Lung microvascular endothelial cell (primary cell): ENCODE measurements at regions not wholly inside any gene's neighbourhood (a gene's known extent, or its start where the extent isn't known, plus 50 kb on each side); places are given as distances from the start of the nearest gene placed in this dataset.

Source experiments
- DNase-seq, 2 donors: peaks; one replicate each; pipeline versions ENCODE4 v3.0.0 to v3.0.0-alpha.2; 2010; ENCODE audit warnings: low read depth in 2 of 2

DNA sequence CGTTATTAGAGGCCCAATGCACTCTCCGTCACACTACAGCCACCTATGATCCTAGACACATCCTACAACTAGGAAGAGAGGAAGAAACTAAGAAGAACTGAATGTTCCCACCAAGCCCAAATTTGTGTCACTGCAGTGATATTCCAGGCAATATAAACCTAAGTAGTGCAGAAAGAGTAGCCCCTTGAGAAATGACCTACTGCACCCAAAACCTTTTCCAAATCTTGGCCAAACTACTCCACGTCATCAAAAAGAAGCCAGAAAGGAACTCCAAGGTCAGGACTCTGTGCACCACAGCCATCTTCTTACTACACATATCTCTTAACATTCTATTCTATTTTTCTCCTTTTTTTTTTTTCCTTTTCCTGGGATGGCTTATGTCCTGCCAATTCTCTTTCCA is 60.2 kb downstream of the ADAMTS1 start:
- no peak for DNase-seq

- no peak for DNase-seq
Measured at GRCh38 chr21:26783466-26784195, 61.6 kb downstream of the ADAMTS1 start.

DNA sequence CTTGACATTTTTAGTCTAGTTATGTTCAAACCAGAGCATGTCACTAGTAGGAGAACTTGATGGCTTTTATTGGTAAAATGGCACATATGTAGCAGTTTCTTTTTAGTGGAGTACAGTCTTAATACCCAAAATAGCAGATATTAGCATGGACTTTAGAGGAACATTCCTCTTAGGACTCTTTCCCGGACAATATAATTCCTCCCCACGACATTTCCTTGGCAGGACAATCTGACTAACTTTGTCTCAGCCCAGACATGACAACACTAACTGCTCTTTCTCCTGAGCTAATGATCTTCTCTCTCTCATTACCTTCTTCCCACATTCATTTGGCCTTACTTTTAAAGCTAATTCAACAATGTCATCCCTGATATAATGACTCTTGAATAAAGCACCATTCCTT is 62.5 kb downstream of the ADAMTS1 start:
- no peak for DNase-seq

DNA sequence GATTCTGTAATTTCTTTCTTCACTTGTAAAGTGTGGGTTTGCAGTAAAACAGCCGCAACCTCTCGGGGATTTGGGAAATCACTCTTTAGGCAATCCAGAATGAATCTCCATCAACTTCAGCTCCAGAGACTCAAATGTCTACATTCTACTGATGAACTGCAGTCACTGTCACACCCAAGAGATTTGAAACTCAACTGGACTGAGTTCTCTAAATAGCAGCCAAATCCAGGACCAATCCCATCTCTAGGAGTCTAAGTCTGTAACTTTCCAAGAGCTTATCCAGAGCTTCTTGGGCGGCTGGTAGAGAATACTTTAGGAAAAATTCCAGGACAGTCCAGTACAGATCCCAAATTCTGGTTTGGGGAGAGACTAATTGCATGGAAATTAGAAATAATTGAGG is 62.9 kb downstream of the ADAMTS1 start:
- DNase-seq: no peak

GRCh38 chr21:26781331-26781730 is 63.9 kb downstream of the ADAMTS1 start:
- DNase-seq: no peak

GRCh38 chr21:26777166-26777565 is 68.0 kb downstream of the ADAMTS1 start:
- no peak for DNase-seq

DNA sequence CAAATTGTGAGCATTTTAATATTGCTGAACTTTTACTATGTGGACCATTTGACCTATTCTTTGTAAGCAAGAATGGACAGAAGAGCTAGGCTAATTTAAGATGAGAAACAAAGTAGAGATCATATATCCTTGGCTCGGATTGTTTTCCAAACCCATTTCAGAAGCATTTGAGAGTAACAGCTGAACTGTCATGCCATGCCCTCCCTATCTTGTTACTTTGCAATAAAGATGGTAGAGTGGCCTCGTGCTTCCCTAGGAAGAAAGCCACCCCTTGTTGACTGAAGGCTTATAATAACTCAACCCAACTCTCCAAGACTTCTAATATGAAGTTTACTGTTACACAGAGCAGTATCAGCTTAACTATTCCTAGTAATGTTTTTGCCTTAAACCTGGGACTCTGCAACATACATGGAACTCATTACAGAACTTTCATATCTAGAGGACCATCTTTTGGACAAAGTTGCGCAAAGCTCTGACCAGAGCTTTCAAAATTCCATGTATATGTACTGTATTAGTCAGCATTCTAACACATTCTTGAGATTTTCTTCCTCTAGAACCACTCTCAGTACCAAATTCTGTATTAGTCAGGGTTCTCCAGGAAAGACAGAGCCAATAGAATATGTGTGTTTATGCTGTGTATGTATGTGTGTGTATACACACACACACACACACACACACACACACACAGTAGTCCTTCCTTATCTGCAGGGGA is 68.7 kb downstream of the ADAMTS1 start:
- no peak for DNase-seq

DNA sequence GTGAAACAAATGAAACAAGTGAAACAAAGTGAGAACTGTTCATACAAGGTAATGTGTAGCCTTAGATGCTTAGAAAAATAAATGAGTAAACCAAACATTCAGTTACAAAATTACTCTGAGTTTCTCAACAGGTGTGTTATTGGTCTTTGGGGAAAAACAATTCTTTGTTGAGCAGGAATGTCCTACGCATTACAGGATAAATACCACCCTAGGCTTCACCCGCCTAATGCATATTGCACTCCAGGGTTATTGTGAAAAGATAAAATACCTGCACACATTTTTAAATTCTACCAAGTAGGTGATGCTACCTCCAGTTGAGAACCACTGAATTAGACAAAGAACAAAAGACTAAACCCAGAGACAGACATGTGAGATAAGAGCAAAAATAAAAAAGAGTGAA is 72.2 kb downstream of the ADAMTS1 start:
- DNase-seq: no peak

DNA sequence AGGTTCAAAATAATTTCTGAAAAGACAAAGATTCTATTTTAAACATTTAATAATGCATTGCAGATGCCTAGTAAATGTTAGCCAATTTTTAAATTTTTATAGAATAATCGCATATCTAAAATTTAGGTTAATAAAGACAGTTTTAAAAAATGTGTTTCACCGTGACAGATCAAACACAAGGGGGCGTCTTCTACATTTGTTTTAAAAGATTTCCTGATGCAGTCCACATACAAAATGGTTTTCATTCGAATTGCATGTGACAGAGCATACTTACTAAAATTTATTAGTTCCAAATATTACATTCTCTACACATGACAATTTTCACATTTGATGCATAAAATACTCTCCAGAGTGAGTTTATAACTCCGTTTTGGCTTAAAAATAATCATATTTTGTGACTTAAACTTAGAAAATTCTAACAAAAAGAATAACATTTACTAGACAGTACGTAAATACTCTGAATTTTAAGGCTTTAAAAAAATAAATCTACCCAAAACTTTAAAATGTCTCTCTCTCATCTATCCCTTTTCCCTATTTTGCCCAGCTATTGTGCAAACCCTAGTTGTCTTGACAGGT is 75.5 kb downstream of the ADAMTS1 start:
- DNase-seq: peak; percentile 56 to 61

DNA sequence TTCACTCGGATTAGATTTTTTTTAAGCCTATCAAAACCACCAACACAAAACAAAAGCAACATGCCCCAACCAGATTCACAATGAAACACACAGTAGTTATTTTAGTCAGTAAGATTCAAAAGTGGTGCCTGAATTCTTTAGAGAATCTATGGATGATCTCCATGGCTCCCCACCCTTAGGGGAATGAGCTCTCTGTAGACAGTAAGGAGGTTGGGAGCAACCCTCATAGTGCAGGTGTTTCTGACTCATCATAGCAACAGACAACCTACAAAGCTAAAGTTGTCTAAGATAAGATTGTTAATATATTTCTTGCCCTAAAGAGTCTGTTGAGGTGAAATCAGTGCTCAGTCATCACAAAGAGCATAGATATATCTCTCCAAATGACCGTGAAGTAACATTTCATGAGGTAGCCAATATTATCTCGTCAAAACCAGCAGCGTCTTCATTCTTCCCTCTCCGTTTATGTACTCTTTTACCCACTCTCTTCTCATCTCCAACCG is 78.3 kb downstream of the ADAMTS1 start:
- DNase-seq: no peak

DNA sequence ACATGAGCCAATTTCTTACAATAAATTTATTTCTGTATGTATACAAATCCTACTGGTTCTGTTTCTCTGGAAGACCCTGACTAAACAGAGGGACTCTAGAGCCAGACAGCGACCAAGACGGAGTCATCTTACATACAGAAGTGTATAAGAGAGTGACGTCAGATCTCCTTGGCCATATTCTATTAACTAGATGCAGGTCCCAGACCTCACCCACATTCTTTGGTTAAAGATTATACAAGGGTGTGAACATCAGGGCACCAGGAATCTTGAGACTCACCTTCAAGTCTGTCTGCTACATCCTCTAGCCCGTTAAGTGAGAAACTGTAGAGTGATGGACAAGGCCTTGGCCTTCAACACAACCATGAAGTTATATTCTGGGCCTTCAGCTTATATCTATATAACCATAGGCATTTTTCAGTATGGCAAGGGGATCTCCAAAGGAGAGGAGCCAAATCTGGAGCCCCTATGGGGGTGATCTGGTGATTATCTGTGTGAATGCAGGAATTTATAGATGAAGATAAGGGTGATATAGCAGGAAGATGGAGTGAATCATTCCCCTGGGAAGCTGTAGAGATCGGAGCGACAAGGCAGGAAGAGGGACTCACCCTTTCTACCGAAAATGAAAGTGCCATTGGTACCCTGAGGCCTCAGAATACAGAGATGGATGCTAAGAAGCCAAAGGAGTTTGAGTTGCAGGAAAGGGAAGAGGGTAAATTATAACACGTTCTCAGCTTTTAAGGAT is 83.9 kb downstream of the ADAMTS1 start:
- no peak for DNase-seq

- DNase-seq: no peak
Measured at GRCh38 chr21:26759731-26760130, 85.5 kb downstream of the ADAMTS1 start.

DNA sequence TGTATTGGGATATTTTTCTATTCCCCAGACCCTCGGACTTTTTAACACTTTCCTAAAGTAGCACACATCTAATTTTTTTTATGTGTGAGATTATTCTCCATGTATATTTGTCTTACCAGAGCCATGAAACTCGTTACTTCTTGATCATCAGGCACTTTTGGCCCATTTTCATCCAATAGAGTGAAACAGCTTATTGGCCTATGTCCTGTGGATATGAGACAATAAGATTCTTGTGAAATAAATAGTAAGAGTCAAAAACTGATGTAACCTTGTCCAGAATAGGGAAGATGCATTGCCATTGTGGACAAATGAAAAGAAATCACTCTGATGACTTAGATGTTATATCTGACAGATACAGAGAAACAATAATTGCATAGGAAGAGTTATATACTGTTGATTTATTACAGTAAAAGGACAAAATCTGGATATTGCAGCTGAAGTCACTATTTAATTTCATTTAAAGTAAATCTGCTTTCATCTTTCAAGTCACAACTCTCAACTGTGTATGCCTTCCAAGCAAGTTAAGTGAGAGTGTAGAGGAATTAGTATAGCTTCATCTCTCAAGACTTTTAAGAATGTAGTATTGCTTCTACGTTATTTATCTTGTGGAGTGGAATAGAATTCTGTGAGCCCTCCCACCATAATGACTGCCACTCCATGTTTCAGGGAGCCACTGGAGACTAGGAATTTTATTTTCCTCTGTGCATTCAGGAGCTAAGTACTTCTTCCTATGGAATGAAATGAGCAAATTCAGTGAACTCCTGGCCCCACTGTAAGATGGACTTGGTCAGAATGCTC is 86.9 kb downstream of the ADAMTS1 start:
- DNase-seq: no peak

DNA sequence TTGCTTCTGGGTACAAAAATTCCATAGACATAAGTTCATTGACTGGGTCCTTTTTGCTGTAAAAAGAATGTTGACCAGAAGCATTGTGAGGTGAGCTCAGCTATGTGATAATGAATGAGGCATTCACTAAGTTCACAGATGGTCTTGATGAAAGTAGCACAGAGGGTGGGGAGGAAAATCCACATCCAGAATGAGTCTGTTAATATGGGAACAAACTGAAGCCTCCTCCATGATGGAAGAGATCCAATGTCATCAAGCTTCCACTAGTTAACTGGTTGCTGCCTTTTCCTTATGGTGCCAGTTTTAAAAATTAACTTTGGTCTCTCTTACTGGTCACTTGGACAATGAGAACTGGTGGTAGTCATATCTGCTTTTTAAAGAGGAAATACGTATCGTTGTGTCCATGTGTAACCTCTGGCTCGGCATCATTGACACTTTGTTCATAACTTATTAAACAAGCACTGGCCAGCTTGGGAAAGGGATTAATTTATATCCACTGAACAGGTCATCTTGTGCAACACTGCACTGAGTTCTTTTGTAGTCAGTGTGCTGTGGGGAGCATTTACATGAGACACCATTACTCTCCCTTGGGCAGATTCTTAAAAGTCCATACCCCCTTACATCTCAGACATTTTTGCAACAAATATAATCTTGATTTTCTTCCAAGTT is 88.6 kb downstream of the ADAMTS1 start:
- no peak for DNase-seq

DNA sequence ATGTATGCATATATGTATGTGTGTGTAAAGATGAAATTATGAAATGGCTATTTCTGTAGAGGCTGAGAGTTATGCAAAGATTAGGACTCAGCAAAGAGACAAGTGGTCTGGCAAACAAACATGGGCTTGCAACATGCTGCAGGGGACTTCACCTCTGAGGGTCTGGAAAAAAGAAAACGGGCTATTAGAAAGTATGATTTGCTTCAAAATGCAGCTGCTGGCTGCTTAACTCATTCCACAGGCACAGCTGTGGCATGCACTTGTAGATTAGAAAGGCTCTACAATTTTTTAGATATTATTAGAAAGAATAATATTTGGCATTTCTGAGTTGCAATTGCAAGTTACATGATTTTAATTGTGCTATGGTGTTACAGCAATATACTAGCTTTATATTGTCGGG is 90.4 kb downstream of the ADAMTS1 start:
- DNase-seq: no peak

GRCh38 chr21:26753822-26754221 is 91.4 kb downstream of the ADAMTS1 start:
- DNase-seq: no peak

GRCh38 chr21:26752849-26753248 is 92.4 kb downstream of the ADAMTS1 start:
- no peak for DNase-seq

GRCh38 chr21:26751305-26751704 is 93.9 kb downstream of the ADAMTS1 start:
- DNase-seq: no peak

GRCh38 chr21:26748066-26748465 is 97.1 kb downstream of the ADAMTS1 start:
- no peak for DNase-seq

DNA sequence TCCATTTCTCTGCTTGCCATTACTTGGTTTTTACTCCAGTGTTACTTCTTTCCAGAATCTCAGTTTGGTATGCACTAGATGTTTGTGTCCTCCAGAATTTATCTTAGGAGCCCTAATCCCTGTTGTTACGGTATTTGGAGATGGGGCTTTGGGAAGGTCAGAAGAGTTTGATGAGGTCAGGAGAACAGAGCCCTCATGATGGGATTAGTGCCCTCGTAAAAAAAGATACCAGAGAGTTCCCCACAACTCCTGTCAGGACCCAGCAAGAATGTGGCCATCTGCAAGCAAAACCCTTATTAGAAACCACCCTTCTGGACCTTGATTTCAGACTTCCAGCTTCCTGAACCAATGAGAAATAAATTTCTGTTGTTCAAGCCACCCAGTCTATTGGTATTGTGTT is 98.0 kb downstream of the ADAMTS1 start:
- no peak for DNase-seq

DNA sequence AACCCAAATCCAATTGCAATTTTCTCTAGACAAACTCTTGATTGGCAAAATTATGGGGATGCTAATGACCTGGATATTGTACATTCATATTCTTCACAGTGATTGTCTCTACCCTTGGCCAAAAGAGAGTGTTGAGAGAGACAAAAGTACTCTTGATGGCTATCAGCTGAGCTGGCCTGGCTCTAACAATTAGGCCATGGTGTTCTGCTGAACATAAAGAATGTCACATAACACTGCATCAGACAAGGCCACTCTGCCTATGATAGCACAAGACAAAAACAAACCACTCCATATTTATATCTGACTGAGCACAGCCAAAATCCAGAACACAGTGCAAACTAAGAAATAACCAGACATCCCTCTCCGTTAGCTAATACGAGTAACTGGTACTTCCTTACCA is 101.7 kb downstream of the ADAMTS1 start:
- no peak for DNase-seq
